NCI-H2171 (cell line): ENCODE measurements at regions not wholly inside any gene's neighbourhood (a gene's known extent, or its start where the extent isn't known, plus 50 kb on each side); places are given as distances from the start of the nearest gene placed in this dataset.
"Not testable (repeated sequence)": the region's sequence is repeated elsewhere in the genome, so short reads cannot be mapped to it uniquely, and the experiment has no call there.

Experiments
- DNase-seq: peaks from one replicate; lab custom pipeline; 2025; lab: John Stamatoyannopoulos, UW

GRCh38 chr12:72723732-72724131 lies 451.6 kb downstream of the TRHDE start:
- DNase-seq = no peak

GRCh38 chr12:72729451-72730010 lies 457.4 kb downstream of the TRHDE start:
- DNase-seq = no peak

GRCh38 chr12:72734581-72734980 lies 462.4 kb downstream of the TRHDE start:
- DNase-seq = no peak

- no peak for DNase-seq
These were observed 466.6 kb downstream of the TRHDE start for GRCh38 chr12:72738811-72739210.

- DNase-seq = no peak
These were observed 467.9 kb downstream of the TRHDE start for GRCh38 chr12:72740064-72740463.

GRCh38 chr12:72742568-72742967 lies 470.4 kb downstream of the TRHDE start:
- no peak for DNase-seq

- no peak for DNase-seq
These were observed 473.9 kb downstream of the TRHDE start for GRCh38 chr12:72746048-72746447.

- DNase-seq = no peak
These were observed 475.1 kb downstream of the TRHDE start for GRCh38 chr12:72747111-72747849.

- no peak for DNase-seq
These were observed 476.8 kb downstream of the TRHDE start for GRCh38 chr12:72748971-72749370.

- peak; percentile 6 for DNase-seq
These were observed 481.4 kb downstream of the TRHDE start for GRCh38 chr12:72753571-72753970.

GRCh38 chr12:72754026-72754425 lies 481.9 kb downstream of the TRHDE start:
- not testable (repeated sequence) for DNase-seq

GRCh38 chr12:72766517-72766916 lies 494.3 kb downstream of the TRHDE start:
- no peak for DNase-seq

- no peak for DNase-seq
These were observed 501.9 kb downstream of the TRHDE start for GRCh38 chr12:72774023-72774422.

GRCh38 chr12:72777806-72778205 lies 505.6 kb downstream of the TRHDE start:
- no peak for DNase-seq

GRCh38 chr12:72790273-72790672 lies 518.1 kb downstream of the TRHDE start:
- no peak for DNase-seq

GRCh38 chr12:72792889-72793288 lies 520.7 kb downstream of the TRHDE start:
- no peak for DNase-seq

GRCh38 chr12:72793796-72794195 lies 521.6 kb downstream of the TRHDE start:
- no peak for DNase-seq

GRCh38 chr12:72815421-72815820 lies 543.3 kb downstream of the TRHDE start:
- no peak for DNase-seq

GRCh38 chr12:72828662-72829324 lies 556.6 kb downstream of the TRHDE start:
- DNase-seq = no peak

GRCh38 chr12:72829838-72830237 lies 557.7 kb downstream of the TRHDE start:
- no peak for DNase-seq

GRCh38 chr12:72832024-72832423 lies 559.9 kb downstream of the TRHDE start:
- DNase-seq = peak; percentile 25

- peak; percentile 79 for DNase-seq
These were observed 564.0 kb downstream of the TRHDE start for GRCh38 chr12:72836194-72836593.

GRCh38 chr12:72839696-72840095 lies 567.5 kb downstream of the TRHDE start:
- no peak for DNase-seq
